K562 (cell line): ENCODE measurements at regions not wholly inside any gene's neighbourhood (a gene's known extent, or its start where the extent isn't known, plus 50 kb on each side); places are given as distances from the start of the nearest gene placed in this dataset.

Source experiments
- ATAC-seq: fragments of 200-7000 bp; cut with Tn5 transposase; 3 replicates; pipeline ENCODE4 v1.9.1; 2020; ENCODE audit warnings: moderate library complexity
- BruUV-seq: library from RNA; stranded (reverse); fragments of 400-500 nt; replicated peaks from 2 replicates; lab custom pipeline; 2021; lab: Mats Ljungman, UMichigan
- CTCF ChIA-PET: fragments of 300-600 bp; formaldehyde crosslinking; extraction: SDS; loops from one replicate; lab custom pipeline; 2021; ENCODE audit warnings: low intra/inter-chr PET ratio; lab: Yijun Ruan, JAX
- POLR2A ChIA-PET: fragments of 300-600, 350-650 bp; sonication (Branson Sonifier 250); formaldehyde crosslinking; extraction: SDS; loops from one replicate; lab custom pipeline; 2021; ENCODE audit warnings: antibody characterized with exemption, inconsistent platforms; lab: Yijun Ruan, JAX
- DNase-seq, 4 experiments: peaks; one replicate each; pipeline versions ENCODE4 v3.0.0 to v3.0.0-alpha.2; 2011 to 2018; ENCODE audit warnings: low spot score in 3 of 4, mixed read lengths in 3 of 4; ENCODE audit errors: extremely low read depth in 1 of 4
- FAIRE-seq: peaks from 2 replicates; lab custom pipeline; 2011; peaks lifted over from hg19 to GRCh38; lab: Jason Lieb, UNC
- H2AFZ ChIP-seq: 2 replicates; pipeline ENCODE4 v1.6.0; 2011; ENCODE audit warnings: low read depth, low read length, control low read depth, inconsistent platforms
- H3K27ac ChIP-seq: fragments of 200-600 bp; 3 replicates; pipeline ENCODE4 v1.8.0; 2011; ENCODE audit warnings: low read depth, mild to moderate bottlenecking, control low read depth, inconsistent platforms, low read length, moderate library complexity, mixed read lengths; ENCODE audit errors: extremely low read depth
- H3K27me3 ChIP-seq, 2 experiments: fragments of 300-600 bp in 1 of 2; 2 replicates in 1 of 2; 3 replicates in 1 of 2; pipeline versions ENCODE4 v1.6.0 to v1.8.0; 2011; ENCODE audit warnings: inconsistent platforms in 2 of 2, low read length in 2 of 2, mild to moderate bottlenecking in 1 of 2, mixed read lengths in 1 of 2, moderate library complexity in 1 of 2; ENCODE audit not compliant: control insufficient read depth in 2 of 2, insufficient read depth in 2 of 2
- H3K36me3 ChIP-seq: fragments of 300-600 bp; 3 replicates; pipeline ENCODE4 v1.8.0; 2011; ENCODE audit warnings: mild to moderate bottlenecking, low read length, inconsistent platforms; ENCODE audit not compliant: control insufficient read depth, insufficient read depth
- H3K4me1 ChIP-seq, 2 experiments: fragments of 200-600 bp in 1 of 2; replicated peaks in 1 of 2; 2 replicates in 1 of 2; 3 replicates in 1 of 2; pipeline versions ENCODE4 v1.5.1 to v1.8.0; 2011; ENCODE audit warnings: inconsistent platforms in 2 of 2, low read length in 2 of 2, mild to moderate bottlenecking in 1 of 2, mixed read lengths in 1 of 2, moderate library complexity in 1 of 2; ENCODE audit not compliant: control insufficient read depth in 2 of 2, insufficient read depth in 2 of 2
- H3K4me2 ChIP-seq: 2 replicates; pipeline ENCODE4 v1.6.1; 2011; ENCODE audit warnings: low read length, control low read depth, inconsistent platforms, mixed read lengths; ENCODE audit not compliant: insufficient read depth
- H3K4me3 ChIP-seq: fragments of 200-600 bp; sonication (generic), shearing (Covaris generic); 2 replicates; pipeline ENCODE4 v1.5.1; 2016; ENCODE audit warnings: control low read depth, inconsistent platforms
- H3K79me2 ChIP-seq: fragments of 200-600 bp; 3 replicates; pipeline ENCODE4 v1.8.0; 2011; ENCODE audit warnings: low read length, inconsistent platforms; ENCODE audit not compliant: control insufficient read depth, insufficient read depth
- H3K9ac ChIP-seq, 2 experiments: 2 replicates each; pipeline versions ENCODE4 v1.6.0 to v1.6.1; 2011; ENCODE audit warnings: low read depth in 2 of 2, low read length in 2 of 2, control low read depth in 1 of 2, inconsistent platforms in 1 of 2, mild to moderate bottlenecking in 1 of 2, mixed read lengths in 1 of 2; ENCODE audit not compliant: insufficient read depth in 1 of 2
- H3K9me1 ChIP-seq: one replicate; pipeline ENCODE4 v1.6.0; 2011; ENCODE audit warnings: inconsistent platforms, mild to moderate bottlenecking, low read length, moderate library complexity; ENCODE audit not compliant: control insufficient read depth, insufficient read depth
- H3K9me3 ChIP-seq: replicated peaks from 2 replicates; pipeline ENCODE4 v1.5.1; 2011; ENCODE audit warnings: low read depth, low read length, inconsistent platforms; ENCODE audit not compliant: control insufficient read depth, insufficient read depth
- H4K20me1 ChIP-seq: replicated peaks from 2 replicates; pipeline ENCODE4 v1.6.1; 2011; ENCODE audit warnings: low read length, inconsistent platforms, mixed read lengths; ENCODE audit not compliant: control insufficient read depth, insufficient read depth
- ARNT ChIP-seq, 2 experiments: fragments of 450-650 bp; IDR thresholded peaks; 2 replicates each; pipeline ENCODE4 v1.6.1; 2016; ENCODE audit warnings: mild to moderate bottlenecking in 1 of 2
- BCOR ChIP-seq: fragments of 450-650 bp; IDR thresholded peaks from 2 replicates; pipeline ENCODE4 v1.6.1; 2016
- EP400 ChIP-seq: fragments of 450-650 bp; IDR thresholded peaks from 2 replicates; pipeline ENCODE4 v1.6.1; 2017; ENCODE audit warnings: antibody characterized with exemption, mild to moderate bottlenecking, moderate library complexity
- FOS ChIP-seq: IDR thresholded peaks from 3 replicates; pipeline ENCODE4 v1.6.1; 2011; ENCODE audit not compliant: insufficient read length; ENCODE audit errors: extremely low read depth
- MAFG ChIP-seq: fragments of 450-650 bp; conservative IDR thresholded peaks from 2 replicates; pipeline ENCODE4 v1.6.1; 2016; ENCODE audit warnings: missing genetic modification characterization, missing compliant biosample characterization
- MEIS2 ChIP-seq: fragments of 450-650 bp; IDR thresholded peaks from 2 replicates; pipeline ENCODE4 v1.6.1; 2014; ENCODE audit warnings: mild to moderate bottlenecking; ENCODE audit not compliant: partially characterized antibody
- SMARCA5 ChIP-seq: fragments of 450-650 bp; IDR thresholded peaks from 2 replicates; pipeline ENCODE4 v1.6.1; 2016
- SMARCB1 ChIP-seq: IDR thresholded peaks from 2 replicates; pipeline ENCODE4 v1.6.1; 2011; ENCODE audit warnings: improper control_type of control experiment, low read depth; ENCODE audit not compliant: insufficient read length
- SP1 ChIP-seq: sonication (generic); formaldehyde crosslinking; IDR thresholded peaks from 2 replicates; pipeline ENCODE4 v1.8.1; 2022; ENCODE audit warnings: mild to moderate bottlenecking, missing genetic modification reagents
- SUPT5H ChIP-seq: fragments of 450-650 bp; IDR thresholded peaks from 2 replicates; pipeline ENCODE4 v1.6.1; 2016
- WGBS: fragments of 100-300 bp; shearing (Covaris generic); methylation state at CpG from one replicate; pipeline ENCODE4 v1.1.6; 2016; ENCODE audit warnings: low coverage, mixed read lengths; ENCODE audit not compliant: insufficient coverage; ENCODE audit errors: missing lambda C conversion rate; 5-methylcytosine and 5-hydroxymethylcytosine counted together
- in situ Hi-C: fragments of 300-500 bp; cut with MboI; formaldehyde crosslinking; loops from 4 replicates; pipeline ENCODE4 v1.15.0; 2018; ENCODE audit warnings: inconsistent platforms, mixed read lengths
- intact Hi-C: fragments of 100-400 bp; cut with micrococcal nuclease; formaldehyde crosslinking; loops from 2 replicates; pipeline ENCODE4 v1.14.2; 2022
- TF ChIP-seq, protein P1 (sequence below): fragments of 200-800 bp; sonication (Bioruptor generic); IDR thresholded peaks from 2 replicates; pipeline ENCODE4 v1.6.1; 2017; ENCODE audit warnings: missing genetic modification characterization, missing compliant biosample characterization
- TF ChIP-seq, protein P2 (sequence below): fragments of 450-650 bp; IDR thresholded peaks from 2 replicates; pipeline ENCODE4 v1.6.1; 2016; ENCODE audit warnings: missing biosample characterization, missing genetic modification characterization
- TF ChIP-seq, protein P3 (sequence below): fragments of 450-650 bp; IDR thresholded peaks from 2 replicates; pipeline ENCODE4 v1.7.1; 2018; ENCODE audit warnings: mild to moderate bottlenecking, low read depth; ENCODE audit not compliant: partially characterized antibody
- TF ChIP-seq, protein P4 (sequence below), 3 experiments: IDR thresholded peaks in 2 of 3; conservative IDR thresholded peaks in 1 of 3; 2 replicates each; pipeline ENCODE4 v1.5.1; 2011 to 2012; ENCODE audit warnings: low read length in 3 of 3, mild to moderate bottlenecking in 3 of 3, control low read depth in 2 of 3, improper control_type of control experiment in 1 of 3, inconsistent platforms in 1 of 3, low read depth in 1 of 3, mixed read lengths in 1 of 3, moderate library complexity in 1 of 3; ENCODE audit not compliant: insufficient read depth in 2 of 3

DNA sequence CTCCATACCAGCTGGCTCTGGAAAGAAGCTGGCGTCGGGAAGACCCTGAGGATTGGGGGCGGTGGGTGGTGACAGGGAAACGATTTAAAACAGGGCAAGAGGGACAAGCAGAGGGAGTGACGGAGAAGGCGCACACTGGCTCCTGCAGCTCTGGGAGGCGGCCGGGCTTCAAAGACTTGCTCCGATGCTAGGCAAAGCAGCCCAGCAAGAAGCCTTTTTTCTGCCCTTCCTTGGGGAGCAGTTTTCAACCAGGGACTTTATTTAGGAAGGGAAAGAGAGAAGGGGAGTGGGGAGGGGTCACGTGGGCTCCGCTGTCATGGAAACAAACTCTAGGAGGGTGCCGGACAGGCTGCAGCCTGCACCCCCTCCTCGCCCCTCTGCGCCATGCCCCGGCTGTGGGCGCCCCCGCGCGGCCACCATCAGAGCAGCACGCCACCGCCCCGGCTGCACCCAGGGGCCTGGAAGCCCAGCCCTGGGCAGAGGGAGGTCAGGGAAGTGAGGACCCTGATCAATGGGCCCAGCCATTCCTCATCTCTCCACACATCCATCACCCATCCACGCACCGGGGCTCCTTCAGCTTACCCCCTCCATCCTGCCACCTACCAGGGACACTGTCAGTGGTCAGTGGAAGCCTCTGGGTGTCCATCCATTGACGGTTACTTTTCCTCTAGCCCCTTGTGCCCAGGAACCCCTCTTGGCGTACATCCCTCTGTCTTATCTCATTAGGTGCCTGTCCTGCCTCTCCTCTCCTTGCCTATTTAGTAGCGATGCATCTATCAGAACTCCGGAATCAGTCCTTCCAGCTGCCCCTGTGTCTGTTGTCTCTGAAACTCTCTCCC is 66.6 kb upstream of the CCDC167 start:
- intact Hi-C loops (loop anchor here (1.0 to 2.0 kb wide), 4 partner anchors 28 to 242 kb away; no protein-coding TSS in a partner anchor), in situ Hi-C loops (loop anchor here (10.0 kb wide), 1 partner anchor 182 kb away; no protein-coding TSS in a partner anchor)
- ChIA-PET POLR2A (interaction anchor here (0.6 to 2.8 kb wide), 7 partner anchors 10 to 1522 kb away, joined by 3 to 14 read pairs (median 4); no protein-coding TSS in a partner anchor), CTCF (interaction anchor here (0.8 to 2.7 kb wide), 9 partner anchors 28 to 548 kb away, joined by 4 to 23 read pairs (median 6); no protein-coding TSS in a partner anchor)
- Histone ChIP-seq H3K27ac (no peak overlapping the region), H3K4me3 (no peak overlapping the region), H3K9me3 (no peaks in the 10 kb centered on the region), H3K9ac (no peak overlapping the region), H3K4me1 (peaks cover 0 to 15% of the 10 kb centered on the region in 2 experiments; a peak in 2 of 5 replicates), H2AFZ (peak overlapping the region; percentile 24; the same call in 1 of the 2 replicates), H3K4me2 (peak overlapping the region; percentile 51), H4K20me1 (0 out of 2 replicates have a peak, but pooled peaks cover 3% of the 10 kb centered on the region), H3K36me3 (no peaks in the 10 kb centered on the region), H3K27me3 (peaks cover 42 to 87% of the 10 kb centered on the region in 2 experiments), H3K9me1 (no peaks in the 10 kb centered on the region), H3K79me2 (no peaks in the 10 kb centered on the region)
- no TSS peak for BruUV-seq
- DNase-seq (peak; percentile 70 to 89 (median 87)), ATAC-seq (peak; percentile 95), FAIRE-seq (no peak)
- WGBS, result 5% methylated on average over 28 of the region's 28 CpGs
- TF ChIP-seq MAFG (no peak), SUPT5H (no peak), BCOR (no peak), ARNT (IDR thresholded peaks at IDR 0.05) (no peak), SMARCA5 (no peak), SMARCB1 (no peak), FOS (no peak), MEIS2 (no peak), EP400 (no peak), SP1 (CRISPR knock-in tag) (no peak)
- TF ChIP-seq, protein P1, sequence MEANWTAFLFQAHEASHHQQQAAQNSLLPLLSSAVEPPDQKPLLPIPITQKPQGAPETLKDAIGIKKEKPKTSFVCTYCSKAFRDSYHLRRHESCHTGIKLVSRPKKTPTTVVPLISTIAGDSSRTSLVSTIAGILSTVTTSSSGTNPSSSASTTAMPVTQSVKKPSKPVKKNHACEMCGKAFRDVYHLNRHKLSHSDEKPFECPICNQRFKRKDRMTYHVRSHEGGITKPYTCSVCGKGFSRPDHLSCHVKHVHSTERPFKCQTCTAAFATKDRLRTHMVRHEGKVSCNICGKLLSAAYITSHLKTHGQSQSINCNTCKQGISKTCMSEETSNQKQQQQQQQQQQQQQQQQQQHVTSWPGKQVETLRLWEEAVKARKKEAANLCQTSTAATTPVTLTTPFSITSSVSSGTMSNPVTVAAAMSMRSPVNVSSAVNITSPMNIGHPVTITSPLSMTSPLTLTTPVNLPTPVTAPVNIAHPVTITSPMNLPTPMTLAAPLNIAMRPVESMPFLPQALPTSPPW (CRISPR knock-in tag), result peak; percentile 62
- TF ChIP-seq, protein P2, sequence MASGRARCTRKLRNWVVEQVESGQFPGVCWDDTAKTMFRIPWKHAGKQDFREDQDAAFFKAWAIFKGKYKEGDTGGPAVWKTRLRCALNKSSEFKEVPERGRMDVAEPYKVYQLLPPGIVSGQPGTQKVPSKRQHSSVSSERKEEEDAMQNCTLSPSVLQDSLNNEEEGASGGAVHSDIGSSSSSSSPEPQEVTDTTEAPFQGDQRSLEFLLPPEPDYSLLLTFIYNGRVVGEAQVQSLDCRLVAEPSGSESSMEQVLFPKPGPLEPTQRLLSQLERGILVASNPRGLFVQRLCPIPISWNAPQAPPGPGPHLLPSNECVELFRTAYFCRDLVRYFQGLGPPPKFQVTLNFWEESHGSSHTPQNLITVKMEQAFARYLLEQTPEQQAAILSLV (tag), result no peak
- TF ChIP-seq, protein P3, sequence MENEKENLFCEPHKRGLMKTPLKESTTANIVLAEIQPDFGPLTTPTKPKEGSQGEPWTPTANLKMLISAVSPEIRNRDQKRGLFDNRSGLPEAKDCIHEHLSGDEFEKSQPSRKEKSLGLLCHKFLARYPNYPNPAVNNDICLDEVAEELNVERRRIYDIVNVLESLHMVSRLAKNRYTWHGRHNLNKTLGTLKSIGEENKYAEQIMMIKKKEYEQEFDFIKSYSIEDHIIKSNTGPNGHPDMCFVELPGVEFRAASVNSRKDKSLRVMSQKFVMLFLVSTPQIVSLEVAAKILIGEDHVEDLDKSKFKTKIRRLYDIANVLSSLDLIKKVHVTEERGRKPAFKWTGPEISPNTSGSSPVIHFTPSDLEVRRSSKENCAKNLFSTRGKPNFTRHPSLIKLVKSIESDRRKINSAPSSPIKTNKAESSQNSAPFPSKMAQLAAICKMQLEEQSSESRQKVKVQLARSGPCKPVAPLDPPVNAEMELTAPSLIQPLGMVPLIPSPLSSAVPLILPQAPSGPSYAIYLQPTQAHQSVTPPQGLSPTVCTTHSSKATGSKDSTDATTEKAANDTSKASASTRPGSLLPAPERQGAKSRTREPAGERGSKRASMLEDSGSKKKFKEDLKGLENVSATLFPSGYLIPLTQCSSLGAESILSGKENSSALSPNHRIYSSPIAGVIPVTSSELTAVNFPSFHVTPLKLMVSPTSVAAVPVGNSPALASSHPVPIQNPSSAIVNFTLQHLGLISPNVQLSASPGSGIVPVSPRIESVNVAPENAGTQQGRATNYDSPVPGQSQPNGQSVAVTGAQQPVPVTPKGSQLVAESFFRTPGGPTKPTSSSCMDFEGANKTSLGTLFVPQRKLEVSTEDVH, result no peak
- TF ChIP-seq, protein P4, sequence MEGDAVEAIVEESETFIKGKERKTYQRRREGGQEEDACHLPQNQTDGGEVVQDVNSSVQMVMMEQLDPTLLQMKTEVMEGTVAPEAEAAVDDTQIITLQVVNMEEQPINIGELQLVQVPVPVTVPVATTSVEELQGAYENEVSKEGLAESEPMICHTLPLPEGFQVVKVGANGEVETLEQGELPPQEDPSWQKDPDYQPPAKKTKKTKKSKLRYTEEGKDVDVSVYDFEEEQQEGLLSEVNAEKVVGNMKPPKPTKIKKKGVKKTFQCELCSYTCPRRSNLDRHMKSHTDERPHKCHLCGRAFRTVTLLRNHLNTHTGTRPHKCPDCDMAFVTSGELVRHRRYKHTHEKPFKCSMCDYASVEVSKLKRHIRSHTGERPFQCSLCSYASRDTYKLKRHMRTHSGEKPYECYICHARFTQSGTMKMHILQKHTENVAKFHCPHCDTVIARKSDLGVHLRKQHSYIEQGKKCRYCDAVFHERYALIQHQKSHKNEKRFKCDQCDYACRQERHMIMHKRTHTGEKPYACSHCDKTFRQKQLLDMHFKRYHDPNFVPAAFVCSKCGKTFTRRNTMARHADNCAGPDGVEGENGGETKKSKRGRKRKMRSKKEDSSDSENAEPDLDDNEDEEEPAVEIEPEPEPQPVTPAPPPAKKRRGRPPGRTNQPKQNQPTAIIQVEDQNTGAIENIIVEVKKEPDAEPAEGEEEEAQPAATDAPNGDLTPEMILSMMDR (IDR thresholded peaks at IDR 0.05 in 2 of 3, conservative IDR thresholded peaks at IDR 0.05 in 1 of 3; ENCODE audit: insufficient read depth in 2 of 3, low read depth in 1 of 3, low read length in 3 of 3), result peak; percentile 90 to 94 (median 93)
